HepG2 (cell line): ENCODE measurements at regions not wholly inside any gene's neighbourhood (a gene's known extent, or its start where the extent isn't known, plus 50 kb on each side); places are given as distances from the start of the nearest gene placed in this dataset.

Experiments
- ATAC-seq: fragments of 200-7000 bp; cut with Tn5 transposase; 3 replicates; pipeline ENCODE4 v1.9.1; 2020; ENCODE audit warnings: mild to moderate bottlenecking, moderate library complexity
- BruUV-seq: library from RNA; stranded (reverse); fragments of 400-500 nt; replicated peaks from 2 replicates; lab custom pipeline; 2021; lab: Mats Ljungman, UMichigan
- CTCF ChIA-PET: fragments of 300-600 bp; formaldehyde crosslinking; extraction: SDS; loops from one replicate; lab custom pipeline; 2021; ENCODE audit warnings: low total read pairs, inconsistent platforms, low intra/inter-chr PET ratio; lab: Yijun Ruan, JAX
- POLR2A ChIA-PET: fragments of 350-600 bp; sonication (Branson Sonifier 250); formaldehyde crosslinking; loops from one replicate; lab custom pipeline; 2020; ENCODE audit warnings: antibody characterized with exemption, inconsistent platforms; lab: Yijun Ruan, JAX
- DNase-seq: peaks from one replicate; pipeline ENCODE4 v3.0.0-alpha.2; 2015; ENCODE audit warnings: low spot score
- FAIRE-seq: peaks from 3 replicates; lab custom pipeline; 2011; peaks lifted over from hg19 to GRCh38; lab: Jason Lieb, UNC
- H2AFZ ChIP-seq: one replicate; pipeline ENCODE4 v1.6.1; 2011; ENCODE audit warnings: low read length, inconsistent platforms
- H3K27ac ChIP-seq: fragments of 300-600 bp; 3 replicates; pipeline ENCODE4 v1.8.0; 2011; ENCODE audit warnings: mixed run types, mild to moderate bottlenecking, mixed read lengths, low read length, inconsistent platforms; ENCODE audit not compliant: insufficient read depth; ENCODE audit errors: extremely low read length
- H3K27me3 ChIP-seq, 2 experiments: fragments of 200-600 bp in 1 of 2; 2 replicates in 1 of 2; 3 replicates in 1 of 2; pipeline versions ENCODE4 v1.6.0 to v1.8.0; 2011; ENCODE audit warnings: low read length in 2 of 2, mild to moderate bottlenecking in 2 of 2, moderate library complexity in 2 of 2, inconsistent platforms in 1 of 2; ENCODE audit not compliant: insufficient read depth in 2 of 2, control insufficient read depth in 1 of 2
- H3K36me3 ChIP-seq, 2 experiments: fragments of 200-600 bp in 1 of 2; replicated peaks in 1 of 2; 2 replicates in 1 of 2; 3 replicates in 1 of 2; pipeline versions ENCODE4 v1.5.1 to v1.8.0; 2011; ENCODE audit warnings: low read length in 2 of 2, inconsistent platforms in 1 of 2; ENCODE audit not compliant: insufficient read depth in 2 of 2, control insufficient read depth in 1 of 2
- H3K4me1 ChIP-seq: 2 replicates; pipeline ENCODE4 v1.5.1; 2012; ENCODE audit warnings: low read length, inconsistent platforms; ENCODE audit not compliant: insufficient read depth
- H3K4me2 ChIP-seq: 2 replicates; pipeline ENCODE4 v1.6.0; 2011; ENCODE audit warnings: low read depth, low read length, inconsistent platforms
- H3K4me3 ChIP-seq, 3 experiments: fragments of 200-600 bp in 1 of 3; sonication (generic), shearing (Covaris generic) in 1 of 3; replicated peaks in 1 of 3; 2 replicates each; pipeline ENCODE4 v1.5.1; 2011 to 2016; ENCODE audit warnings: low read length in 3 of 3, inconsistent platforms in 2 of 3, low read depth in 2 of 3, mild to moderate bottlenecking in 2 of 3, control low read depth in 1 of 3, mixed read lengths in 1 of 3; ENCODE audit not compliant: insufficient read depth in 1 of 3
- H3K79me2 ChIP-seq: one replicate; pipeline ENCODE4 v1.6.1; 2011; ENCODE audit warnings: low read length, inconsistent platforms; ENCODE audit not compliant: insufficient read depth
- H3K9ac ChIP-seq: 2 replicates; pipeline ENCODE4 v1.6.0; 2011; ENCODE audit warnings: mild to moderate bottlenecking, low read depth, low read length, inconsistent platforms; ENCODE audit not compliant: insufficient read depth
- H3K9me3 ChIP-seq: 2 replicates; pipeline ENCODE4 v1.5.1; 2012; ENCODE audit warnings: mild to moderate bottlenecking, low read length
- H4K20me1 ChIP-seq: 2 replicates; pipeline ENCODE4 v1.6.0; 2011; ENCODE audit warnings: inconsistent platforms, mild to moderate bottlenecking, low read length, moderate library complexity; ENCODE audit not compliant: insufficient read depth
- GLI4 ChIP-seq: sonication (generic); formaldehyde crosslinking; IDR thresholded peaks from 2 replicates; pipeline ENCODE4 v1.5.1; 2020; ENCODE audit warnings: missing genetic modification reagents, mild to moderate bottlenecking, moderate library complexity, borderline replicate concordance
- ZNF646 ChIP-seq: sonication (generic); formaldehyde crosslinking; IDR thresholded peaks from 2 replicates; pipeline ENCODE4 v1.9.0; 2021; ENCODE audit warnings: mild to moderate bottlenecking, missing genetic modification reagents
- WGBS: methylation state at CpG from one replicate; pipeline ENCODE4 v1.1.6; 2017; ENCODE audit warnings: low lambda C conversion rate; 5-methylcytosine and 5-hydroxymethylcytosine counted together
- in situ Hi-C: cut with HindIII; loops from 2 replicates; pipeline ENCODE4 v1.10.0; 2017; ENCODE audit warnings: low pct_unique_long_range_greater_than_20kb; ENCODE audit not compliant: extremely low pct_ligation_motif_present
- intact Hi-C: fragments of 100-400 bp; cut with micrococcal nuclease; formaldehyde crosslinking; loops from one replicate; pipeline ENCODE4 v1.10.0; 2022; ENCODE audit not compliant: unreplicated experiment

- Histone ChIP-seq H3K4me1 (no peaks in the 10 kb centered on the region), H3K9ac (no peak overlapping the region), H3K36me3 (no peaks in the 10 kb centered on the region), H3K4me3 (no peak overlapping the region), H4K20me1 (no peaks in the 10 kb centered on the region), H3K27me3 (peaks cover 8 to 39% of the 10 kb centered on the region in 2 experiments; a peak in 4 of 5 replicates), H3K27ac (no peak overlapping the region), H3K79me2 (no peaks in the 10 kb centered on the region), H3K4me2 (no peak overlapping the region), H3K9me3 (no peaks in the 10 kb centered on the region), H2AFZ (no peak overlapping the region)
- ChIA-PET POLR2A (no interaction called here), CTCF (no interaction called here)
- no peak for ATAC-seq
- DNase-seq: no peak
- WGBS: 72% methylated on average over 6 of the region's 6 CpGs
- in situ Hi-C loops: no loop called here
- intact Hi-C loops: no loop called here
- FAIRE-seq: no peak
- BruUV-seq: no TSS peak
- TF ChIP-seq ZNF646 (CRISPR knock-in tag) (peak; percentile 85; the same call in 1 of the 2 replicates), GLI4 (CRISPR knock-in tag) (no peak)
These were observed 144.6 kb downstream of the DNAJB6 start for GRCh38 chr7:157481389-157481788.
